Prostate gland (tissue), 2 donors: ENCODE measurements at regions not wholly inside any gene's neighbourhood (a gene's known extent, or its start where the extent isn't known, plus 50 kb on each side); places are given as distances from the start of the nearest gene placed in this dataset.
"Not testable (repeated sequence)": the region's sequence is repeated elsewhere in the genome, so short reads cannot be mapped to it uniquely, and the experiment has no call there.

Experiments used
- DNase-seq: peaks from one replicate; pipeline ENCODE4 v3.0.0-alpha.2; 2019; ENCODE audit warnings: low spot score
- H3K27ac ChIP-seq, 2 donors: fragments of 200-600 bp; sonication (generic); 2 replicates each; pipeline ENCODE4 v1.5.1; 2017 to 2019
- H3K27me3 ChIP-seq: fragments of 200-600 bp; sonication (generic); replicated peaks from 2 replicates; pipeline ENCODE4 v1.5.1; 2019; ENCODE audit not compliant: insufficient read depth
- H3K36me3 ChIP-seq, 2 donors: fragments of 200-600 bp; sonication (generic); 1 replicate in 1 of 2; 2 replicates in 1 of 2; pipeline versions ENCODE4 v1.5.1 to v1.8.1; 2017 to 2019
- H3K4me1 ChIP-seq: fragments of 200-600 bp; sonication (generic); replicated peaks from 2 replicates; pipeline ENCODE4 v1.5.1; 2019
- H3K4me3 ChIP-seq, 2 donors: fragments of 200-600 bp; sonication (generic); 2 replicates each; pipeline ENCODE4 v1.5.1; 2017 to 2019
- H3K9me3 ChIP-seq: fragments of 200-600 bp; sonication (generic); 2 replicates; pipeline ENCODE4 v1.5.1; 2017
- POLR2A ChIP-seq: fragments of 450-650 bp; IDR thresholded peaks from one replicate; pipeline ENCODE4 v1.6.1; 2016; ENCODE audit warnings: antibody characterized with exemption, mild to moderate bottlenecking
- POLR2AphosphoS5 ChIP-seq: sonication (generic); formaldehyde crosslinking; IDR thresholded peaks from one replicate; pipeline ENCODE4 v1.6.1; 2017; ENCODE audit warnings: antibody characterized with exemption
- WGBS: methylation state at CpG from one replicate; pipeline ENCODE4 v1.1.5; 2018; 5-methylcytosine and 5-hydroxymethylcytosine counted together
- intact Hi-C: fragments of 100-400 bp; cut with DNase I; formaldehyde crosslinking; loops from one replicate; pipeline ENCODE4 v1.14.2; 2022
- TF ChIP-seq, protein P1 (sequence below), 4 experiments: fragments of 200-600 bp in 2 of 4; fragments of 450-650 bp in 2 of 4; sonication (generic) in 2 of 4; IDR thresholded peaks; 1 replicate in 3 of 4; 2 replicates in 1 of 4; pipeline ENCODE4 v1.5.1; 2016 to 2019; ENCODE audit warnings: antibody characterized with exemption in 4 of 4, mild to moderate bottlenecking in 2 of 4, moderate library complexity in 2 of 4

GRCh38 chr10:6833458-6834011, 253.5 kb upstream of the PRKCQ start:
- WGBS = 33% methylated on average over 2 of the region's 2 CpGs

GRCh38 chr10:6830981-6831380, 250.9 kb upstream of the PRKCQ start:
- H3K9me3 ChIP-seq, H3K36me3 ChIP-seq, H3K4me3 ChIP-seq, intact Hi-C loops, DNase-seq, H3K27ac ChIP-seq, H3K4me1 ChIP-seq, H3K27me3 ChIP-seq: not testable (repeated sequence)
- 58% methylated on average over 4 of the region's 4 CpGs for WGBS

More at GRCh38 chr10:6833458-6834011, 253.5 kb upstream of the PRKCQ start:
- H3K36me3 ChIP-seq = no peaks in the 10 kb centered on the region
- no peak overlapping the region for H3K4me3 ChIP-seq
- intact Hi-C loops = no loop called here
- no peaks in the 10 kb centered on the region for H3K9me3 ChIP-seq
- H3K27me3 ChIP-seq = no peaks in the 10 kb centered on the region
- H3K27ac ChIP-seq = no peak overlapping the region
- H3K4me1 ChIP-seq = no peaks in the 10 kb centered on the region
- DNase-seq = no peak
- no peak for TF ChIP-seq POLR2AphosphoS5
- no peak for TF ChIP-seq POLR2A
- TF ChIP-seq, protein P1, sequence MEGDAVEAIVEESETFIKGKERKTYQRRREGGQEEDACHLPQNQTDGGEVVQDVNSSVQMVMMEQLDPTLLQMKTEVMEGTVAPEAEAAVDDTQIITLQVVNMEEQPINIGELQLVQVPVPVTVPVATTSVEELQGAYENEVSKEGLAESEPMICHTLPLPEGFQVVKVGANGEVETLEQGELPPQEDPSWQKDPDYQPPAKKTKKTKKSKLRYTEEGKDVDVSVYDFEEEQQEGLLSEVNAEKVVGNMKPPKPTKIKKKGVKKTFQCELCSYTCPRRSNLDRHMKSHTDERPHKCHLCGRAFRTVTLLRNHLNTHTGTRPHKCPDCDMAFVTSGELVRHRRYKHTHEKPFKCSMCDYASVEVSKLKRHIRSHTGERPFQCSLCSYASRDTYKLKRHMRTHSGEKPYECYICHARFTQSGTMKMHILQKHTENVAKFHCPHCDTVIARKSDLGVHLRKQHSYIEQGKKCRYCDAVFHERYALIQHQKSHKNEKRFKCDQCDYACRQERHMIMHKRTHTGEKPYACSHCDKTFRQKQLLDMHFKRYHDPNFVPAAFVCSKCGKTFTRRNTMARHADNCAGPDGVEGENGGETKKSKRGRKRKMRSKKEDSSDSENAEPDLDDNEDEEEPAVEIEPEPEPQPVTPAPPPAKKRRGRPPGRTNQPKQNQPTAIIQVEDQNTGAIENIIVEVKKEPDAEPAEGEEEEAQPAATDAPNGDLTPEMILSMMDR (IDR thresholded peaks at IDR 0.05) = no peak

DNA sequence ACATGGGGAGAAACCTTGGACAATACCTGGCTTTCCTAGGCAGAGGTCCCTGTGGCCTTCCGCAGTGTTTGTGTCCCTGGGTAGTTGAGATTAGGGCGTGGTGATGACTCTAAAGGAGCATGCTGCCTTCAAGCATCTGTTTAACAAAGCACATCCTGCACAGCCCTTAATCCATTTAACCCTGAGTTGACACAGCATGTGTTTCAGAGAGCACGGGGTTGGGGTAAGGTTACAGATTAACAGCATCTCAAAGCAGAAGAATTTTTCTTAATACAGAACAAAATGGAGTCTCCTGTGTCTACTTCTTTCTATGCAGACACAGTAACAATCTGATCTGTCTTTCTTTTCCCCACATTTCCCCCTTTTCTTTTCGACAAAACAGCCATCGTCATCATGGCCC, 244.7 kb upstream of the PRKCQ start:
- H3K27ac ChIP-seq, intact Hi-C loops, DNase-seq, H3K9me3 ChIP-seq, H3K36me3 ChIP-seq, H3K27me3 ChIP-seq, H3K4me3 ChIP-seq, H3K4me1 ChIP-seq: not testable (repeated sequence)
- WGBS = 62% methylated on average over 3 of the region's 5 CpGs

GRCh38 chr10:6823770-6824169, 243.7 kb upstream of the PRKCQ start:
- WGBS = 0% methylated on average over 1 of the region's 1 CpG
- TF ChIP-seq POLR2A (no peak), POLR2AphosphoS5 (no peak)
- TF ChIP-seq, protein P1 (IDR thresholded peaks at IDR 0.05) = no peak
- intact Hi-C loops = no loop called here

DNA sequence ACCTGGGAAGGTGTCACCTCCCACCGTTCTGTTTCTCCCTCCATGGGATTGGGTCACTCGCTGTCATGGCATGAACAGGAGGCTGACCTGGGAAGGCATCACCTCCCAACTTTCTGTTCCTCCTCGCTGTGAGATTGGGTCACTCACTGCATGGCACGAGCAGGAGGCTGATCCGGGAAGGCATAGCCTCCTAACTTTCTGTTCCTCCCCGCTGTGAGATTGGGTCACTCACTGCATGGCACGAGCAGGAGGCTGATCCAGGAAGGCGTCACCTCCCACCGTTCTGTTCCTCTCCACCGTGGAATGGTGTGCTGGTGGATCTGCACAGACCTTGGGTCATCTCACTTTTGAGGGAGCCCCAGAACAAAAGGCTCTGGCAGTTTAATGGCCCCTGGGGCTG, 239.2 kb upstream of the PRKCQ start:
- TF ChIP-seq POLR2A (no peak), POLR2AphosphoS5 (no peak)
- TF ChIP-seq, protein P1 (IDR thresholded peaks at IDR 0.05) = no peak
- Histone ChIP-seq H3K4me1 (no peaks in the 10 kb centered on the region), H3K4me3 (no peak overlapping the region), H3K27ac (no peak overlapping the region), H3K9me3 (no peaks in the 10 kb centered on the region), H3K36me3 (no peaks in the 10 kb centered on the region), H3K27me3 (no peaks in the 10 kb centered on the region)
- WGBS = 78% methylated on average over 10 of the region's 10 CpGs
- DNase-seq = no peak
- intact Hi-C loops = no loop called here

More at GRCh38 chr10:6823770-6824169, 243.7 kb upstream of the PRKCQ start:
- Histone ChIP-seq H3K36me3 (no peaks in the 10 kb centered on the region), H3K27me3 (no peaks in the 10 kb centered on the region), H3K4me1 (no peaks in the 10 kb centered on the region), H3K4me3 (no peak overlapping the region), H3K9me3 (no peaks in the 10 kb centered on the region), H3K27ac (no peak overlapping the region)
- no peak for DNase-seq

- Histone ChIP-seq H3K27ac (no peak overlapping the region), H3K36me3 (no peaks in the 10 kb centered on the region), H3K27me3 (no peaks in the 10 kb centered on the region), H3K4me1 (no peaks in the 10 kb centered on the region), H3K4me3 (no peak overlapping the region), H3K9me3 (no peaks in the 10 kb centered on the region)
- DNase-seq = no peak
- TF ChIP-seq, protein P1 (IDR thresholded peaks at IDR 0.05) = no peak
- TF ChIP-seq POLR2AphosphoS5 (no peak), POLR2A (no peak)
- WGBS = 84% methylated on average over 4 of the region's 4 CpGs
- intact Hi-C loops = no loop called here
These were observed 237.7 kb upstream of the PRKCQ start for GRCh38 chr10:6817770-6818169.
